NCI-H510A treated with DMSO at 0.1 percent for 48 hours (cell line): ENCODE measurements at regions not wholly inside any gene's neighbourhood (a gene's known extent, or its start where the extent isn't known, plus 50 kb on each side); places are given as distances from the start of the nearest gene placed in this dataset.

Experiments used
- DNase-seq: peaks from one replicate; lab custom pipeline; 2025; lab: John Stamatoyannopoulos, UW

- DNase-seq, result no peak
Observed at GRCh38 chr21:14722841-14723483, 176.8 kb upstream of the SAMSN1 start.

- no peak for DNase-seq
Observed at GRCh38 chr21:14720237-14720636, 174.1 kb upstream of the SAMSN1 start.

- DNase-seq, result no peak
Observed at GRCh38 chr21:14718951-14719350, 172.8 kb upstream of the SAMSN1 start.

- DNase-seq, result no peak
Observed at GRCh38 chr21:14716761-14717396, 170.8 kb upstream of the SAMSN1 start.

GRCh38 chr21:14713109-14713508, 167.0 kb upstream of the SAMSN1 start:
- no peak for DNase-seq

- DNase-seq, result no peak
Observed at GRCh38 chr21:14712121-14712715, 166.1 kb upstream of the SAMSN1 start.

- DNase-seq, result no peak
Observed at GRCh38 chr21:14711287-14711686, 165.2 kb upstream of the SAMSN1 start.

GRCh38 chr21:14707511-14708020, 161.5 kb upstream of the SAMSN1 start:
- no peak for DNase-seq

- DNase-seq, result no peak
Observed at GRCh38 chr21:14706712-14707510, 160.8 kb upstream of the SAMSN1 start.

- no peak for DNase-seq
Observed at GRCh38 chr21:14699433-14700407, 153.6 kb upstream of the SAMSN1 start.

GRCh38 chr21:14697769-14698168, 151.7 kb upstream of the SAMSN1 start:
- no peak for DNase-seq

GRCh38 chr21:14694817-14695216, 148.7 kb upstream of the SAMSN1 start:
- DNase-seq, result no peak

- no peak for DNase-seq
Observed at GRCh38 chr21:14693997-14694396, 147.9 kb upstream of the SAMSN1 start.

- no peak for DNase-seq
Observed at GRCh38 chr21:14691914-14692313, 145.8 kb upstream of the SAMSN1 start.

GRCh38 chr21:14690886-14691285, 144.8 kb upstream of the SAMSN1 start:
- DNase-seq, result no peak

GRCh38 chr21:14688936-14689335, 142.8 kb upstream of the SAMSN1 start:
- DNase-seq, result no peak

GRCh38 chr21:14688412-14688811, 142.3 kb upstream of the SAMSN1 start:
- DNase-seq, result no peak

- no peak for DNase-seq
Observed at GRCh38 chr21:14687268-14687625, 141.1 kb upstream of the SAMSN1 start.

- DNase-seq, result no peak
Observed at GRCh38 chr21:14686466-14687267, 140.6 kb upstream of the SAMSN1 start.

GRCh38 chr21:14685568-14685967, 139.5 kb upstream of the SAMSN1 start:
- no peak for DNase-seq

- no peak for DNase-seq
Observed at GRCh38 chr21:14684071-14684470, 138.0 kb upstream of the SAMSN1 start.
